ENCODE measurements at regions not wholly inside any gene's neighbourhood (a gene's known extent, or its start where the extent isn't known, plus 50 kb on each side); places are given as distances from the start of the nearest gene placed in this dataset.
A peak's percentile ranks its signal among the peaks of the same experiment; 100 is the strongest.

DNA sequence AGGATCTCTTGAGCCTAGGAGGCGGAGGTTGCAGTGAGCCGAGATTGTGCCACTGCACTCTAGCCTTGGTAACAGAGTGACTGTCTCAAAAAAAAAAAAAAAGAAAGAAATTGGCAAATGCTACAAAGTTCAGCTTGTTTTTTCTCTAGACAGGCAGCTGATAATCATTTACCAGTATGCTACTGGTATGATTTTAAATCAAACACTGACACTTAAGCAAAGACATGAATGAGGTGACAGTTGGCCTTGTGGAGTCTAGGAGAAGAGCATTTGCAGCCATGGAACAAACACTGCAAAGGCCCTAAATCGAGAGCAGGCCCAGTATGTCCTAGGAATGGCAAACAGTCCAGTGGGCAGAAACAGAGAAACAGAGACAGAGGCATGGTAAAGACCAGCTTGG is 99.7 kb upstream of the CEP85L start:
- Histone ChIP-seq H3K36me3 (ENCODE audit: insufficient read depth, low read length) (no peaks in the 10 kb centered on the region), H3K79me2 (ENCODE audit: insufficient read depth, low read length) (no peaks in the 10 kb centered on the region), H3K9me3 (ENCODE audit: low read depth, low read length) (no peaks in the 10 kb centered on the region), H3K4me2 (ENCODE audit: insufficient read depth, low read length) (no peak overlapping the region), H3K4me3 (ENCODE audit: insufficient read depth, low read length) (no peak overlapping the region), H4K20me1 (ENCODE audit: insufficient read depth, low read length) (no peaks in the 10 kb centered on the region), H3K4me1 (ENCODE audit: insufficient read depth, low read length) (peaks cover 14% of the 10 kb centered on the region), H3K27ac (ENCODE audit: low read depth, low read length) (no peak overlapping the region), H2AFZ (ENCODE audit: low read length) (no peak overlapping the region), H3K27me3 (ENCODE audit: insufficient read depth, low read length) (no peaks in the 10 kb centered on the region)
- no peak for DNase-seq (ENCODE audit: insufficient read length, low spot score, missing footprints)
- TF ChIP-seq, protein P1, sequence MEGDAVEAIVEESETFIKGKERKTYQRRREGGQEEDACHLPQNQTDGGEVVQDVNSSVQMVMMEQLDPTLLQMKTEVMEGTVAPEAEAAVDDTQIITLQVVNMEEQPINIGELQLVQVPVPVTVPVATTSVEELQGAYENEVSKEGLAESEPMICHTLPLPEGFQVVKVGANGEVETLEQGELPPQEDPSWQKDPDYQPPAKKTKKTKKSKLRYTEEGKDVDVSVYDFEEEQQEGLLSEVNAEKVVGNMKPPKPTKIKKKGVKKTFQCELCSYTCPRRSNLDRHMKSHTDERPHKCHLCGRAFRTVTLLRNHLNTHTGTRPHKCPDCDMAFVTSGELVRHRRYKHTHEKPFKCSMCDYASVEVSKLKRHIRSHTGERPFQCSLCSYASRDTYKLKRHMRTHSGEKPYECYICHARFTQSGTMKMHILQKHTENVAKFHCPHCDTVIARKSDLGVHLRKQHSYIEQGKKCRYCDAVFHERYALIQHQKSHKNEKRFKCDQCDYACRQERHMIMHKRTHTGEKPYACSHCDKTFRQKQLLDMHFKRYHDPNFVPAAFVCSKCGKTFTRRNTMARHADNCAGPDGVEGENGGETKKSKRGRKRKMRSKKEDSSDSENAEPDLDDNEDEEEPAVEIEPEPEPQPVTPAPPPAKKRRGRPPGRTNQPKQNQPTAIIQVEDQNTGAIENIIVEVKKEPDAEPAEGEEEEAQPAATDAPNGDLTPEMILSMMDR (IDR thresholded peaks at IDR 0.05; ENCODE audit: extremely low read depth, low read depth, low read length), result no peak

DNA sequence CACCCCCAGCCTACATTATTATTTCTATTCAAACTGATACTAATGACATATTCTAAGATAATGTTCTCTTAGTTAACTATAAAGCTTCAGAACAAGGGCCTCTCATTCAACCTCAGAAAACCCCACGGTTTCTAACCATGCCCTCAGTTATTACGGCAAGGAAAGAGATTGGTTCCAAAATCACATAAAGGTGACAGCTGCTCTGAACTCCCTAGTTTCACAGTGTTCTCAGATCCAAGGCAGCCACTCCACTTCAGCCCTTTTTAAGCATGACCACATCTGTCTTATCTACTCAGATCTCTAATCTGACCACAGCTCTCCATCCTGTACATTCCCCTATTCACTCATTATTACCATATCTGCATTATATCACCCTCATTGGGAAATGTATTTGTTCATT is 98.8 kb upstream of the CEP85L start:
- no peaks in the 10 kb centered on the region for H3K9me3 ChIP-seq (ENCODE audit: low read depth, low read length)
- H3K4me2 ChIP-seq (ENCODE audit: insufficient read depth, low read length), result no peak overlapping the region
- H3K27ac ChIP-seq (ENCODE audit: low read depth, low read length), result no peak overlapping the region
- H2AFZ ChIP-seq (ENCODE audit: low read length), result no peak overlapping the region
- H4K20me1 ChIP-seq (ENCODE audit: insufficient read depth, low read length), result no peaks in the 10 kb centered on the region
- H3K4me3 ChIP-seq (ENCODE audit: insufficient read depth, low read length), result no peak overlapping the region
- H3K79me2 ChIP-seq (ENCODE audit: insufficient read depth, low read length), result no peaks in the 10 kb centered on the region
- peaks cover 17% of the 10 kb centered on the region for H3K4me1 ChIP-seq (ENCODE audit: insufficient read depth, low read length)
- TF ChIP-seq, protein P1 (IDR thresholded peaks at IDR 0.05; ENCODE audit: extremely low read depth, low read depth, low read length), result no peak
- H3K36me3 ChIP-seq (ENCODE audit: insufficient read depth, low read length), result no peaks in the 10 kb centered on the region
- no peak for DNase-seq (ENCODE audit: insufficient read length, low spot score, missing footprints)
- H3K27me3 ChIP-seq (ENCODE audit: insufficient read depth, low read length), result no peaks in the 10 kb centered on the region

DNA sequence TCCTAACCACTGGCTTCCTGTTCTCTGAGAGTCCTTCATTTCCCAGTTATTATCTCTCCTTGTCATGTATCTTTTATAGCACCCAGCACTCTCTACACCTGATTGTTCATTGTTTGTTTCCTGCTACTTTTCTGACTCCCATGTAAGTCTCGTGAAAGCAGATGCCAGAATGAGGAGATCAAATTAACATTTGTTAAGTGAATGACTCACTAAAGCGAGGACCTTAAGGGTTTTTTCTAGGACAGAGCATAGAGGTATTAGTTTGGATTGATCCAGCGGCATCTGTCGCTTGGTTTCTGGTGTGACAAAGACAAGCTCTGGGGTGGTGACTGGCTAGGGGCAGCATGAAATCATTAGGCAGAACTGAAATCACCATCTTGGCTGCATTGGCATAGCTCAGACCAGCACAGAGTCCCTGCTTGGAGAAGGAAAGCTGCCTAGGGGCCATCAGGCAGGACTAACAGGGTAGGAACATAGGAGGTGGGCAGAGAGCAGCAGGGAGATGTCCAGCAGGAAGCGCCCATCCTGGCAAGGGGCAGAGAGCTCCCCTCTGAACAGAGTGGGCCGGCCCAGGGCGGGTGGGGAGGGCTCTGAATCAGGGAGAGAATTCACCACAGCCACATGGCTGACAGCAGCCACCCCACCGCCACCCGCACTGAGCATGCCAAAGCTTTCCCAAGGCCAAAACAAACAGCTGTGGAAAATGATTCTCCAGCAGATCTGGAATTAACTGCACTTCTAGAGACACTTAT is 97.1 kb upstream of the CEP85L start:
- no peaks in the 10 kb centered on the region for H4K20me1 ChIP-seq (ENCODE audit: insufficient read depth, low read length)
- peak overlapping the region; percentile 91 for H2AFZ ChIP-seq (ENCODE audit: low read length)
- no peaks in the 10 kb centered on the region for H3K27me3 ChIP-seq (ENCODE audit: insufficient read depth, low read length)
- peak overlapping the region; percentile 89 for H3K4me2 ChIP-seq (ENCODE audit: insufficient read depth, low read length)
- TF ChIP-seq, protein P1 (IDR thresholded peaks at IDR 0.05; ENCODE audit: extremely low read depth, low read depth, low read length), result no peak
- H3K4me3 ChIP-seq (ENCODE audit: insufficient read depth, low read length), result peak overlapping the region; percentile 66
- peak overlapping the region; percentile 51 for H3K27ac ChIP-seq (ENCODE audit: low read depth, low read length)
- DNase-seq (ENCODE audit: insufficient read length, low spot score, missing footprints), result peak; percentile 83
- H3K4me1 ChIP-seq (ENCODE audit: insufficient read depth, low read length), result peaks cover 32% of the 10 kb centered on the region
- H3K9me3 ChIP-seq (ENCODE audit: low read depth, low read length), result no peaks in the 10 kb centered on the region
- H3K36me3 ChIP-seq (ENCODE audit: insufficient read depth, low read length), result no peaks in the 10 kb centered on the region
- H3K79me2 ChIP-seq (ENCODE audit: insufficient read depth, low read length), result no peaks in the 10 kb centered on the region

DNA sequence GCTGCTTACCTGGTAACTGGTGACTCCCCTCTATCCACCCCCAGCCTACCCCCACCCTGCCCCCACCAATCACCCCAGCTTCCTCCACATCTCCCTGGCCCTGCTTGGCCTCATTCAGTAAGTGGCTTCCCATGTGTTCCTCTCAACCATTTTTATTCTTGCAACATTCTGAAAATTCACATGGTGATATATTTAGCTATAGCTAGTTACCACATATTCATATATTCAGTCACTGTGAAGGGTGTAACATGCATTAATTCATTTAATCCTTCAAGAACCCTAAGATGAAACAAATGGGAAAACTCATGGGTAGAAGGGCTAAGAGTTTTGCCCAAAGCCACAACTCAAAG is 95.4 kb upstream of the CEP85L start:
- no peaks in the 10 kb centered on the region for H3K79me2 ChIP-seq (ENCODE audit: insufficient read depth, low read length)
- TF ChIP-seq, protein P1 (IDR thresholded peaks at IDR 0.05; ENCODE audit: extremely low read depth, low read depth, low read length), result no peak
- no peak overlapping the region for H2AFZ ChIP-seq (ENCODE audit: low read length)
- no peak overlapping the region for H3K27ac ChIP-seq (ENCODE audit: low read depth, low read length)
- no peak overlapping the region for H3K4me3 ChIP-seq (ENCODE audit: insufficient read depth, low read length)
- peaks cover 32% of the 10 kb centered on the region for H3K4me1 ChIP-seq (ENCODE audit: insufficient read depth, low read length)
- no peaks in the 10 kb centered on the region for H3K36me3 ChIP-seq (ENCODE audit: insufficient read depth, low read length)
- no peaks in the 10 kb centered on the region for H3K9me3 ChIP-seq (ENCODE audit: low read depth, low read length)
- no peaks in the 10 kb centered on the region for H3K27me3 ChIP-seq (ENCODE audit: insufficient read depth, low read length)
- no peak for DNase-seq (ENCODE audit: insufficient read length, low spot score, missing footprints)
- no peaks in the 10 kb centered on the region for H4K20me1 ChIP-seq (ENCODE audit: insufficient read depth, low read length)
- no peak overlapping the region for H3K4me2 ChIP-seq (ENCODE audit: insufficient read depth, low read length)
